ENCODE measurements at regions not wholly inside any gene's neighbourhood (a gene's known extent, or its start where the extent isn't known, plus 50 kb on each side); places are given as distances from the start of the nearest gene placed in this dataset.
A peak's percentile ranks its signal among the peaks of the same experiment; 100 is the strongest.

- no peak overlapping the region for H3K27ac Mint-ChIP-seq
- H3K9me3 Mint-ChIP-seq, result no peaks in the 10 kb centered on the region
- peaks cover 20% of the 10 kb centered on the region for H3K4me1 Mint-ChIP-seq (ENCODE audit: low read depth)
- intact Hi-C loops (cut with micrococcal nuclease), result no loop called here
- peaks cover 5% of the 10 kb centered on the region for H3K27me3 Mint-ChIP-seq
- no peaks in the 10 kb centered on the region for H3K36me3 Mint-ChIP-seq (ENCODE audit: low read depth)
- H3K4me3 Mint-ChIP-seq, result no peak overlapping the region
Measured at GRCh38 chr5:14953075-14953607, 81.6 kb upstream of the ANKH start.

- Mint-ChIP-seq H3K4me1 (ENCODE audit: low read depth) (peaks cover 6% of the 10 kb centered on the region), H3K27ac (no peak overlapping the region), H3K27me3 (peaks cover 17% of the 10 kb centered on the region), H3K4me3 (no peak overlapping the region), H3K9me3 (no peaks in the 10 kb centered on the region), H3K36me3 (ENCODE audit: low read depth) (no peaks in the 10 kb centered on the region)
- intact Hi-C loops (cut with micrococcal nuclease), result loop anchor here (10.0 kb wide), 1 partner anchor 224 kb away; no protein-coding TSS in a partner anchor
Measured at GRCh38 chr5:14948383-14948782, 76.8 kb upstream of the ANKH start.

- intact Hi-C loops (cut with micrococcal nuclease), result loop anchor here (10.0 kb wide), 1 partner anchor 222 kb away; no protein-coding TSS in a partner anchor
Measured at GRCh38 chr5:14946815-14947620, 75.4 kb upstream of the ANKH start.

GRCh38 chr5:14945450-14945849, 73.9 kb upstream of the ANKH start:
- H3K4me1 Mint-ChIP-seq (ENCODE audit: low read depth), result peaks cover 2% of the 10 kb centered on the region
- intact Hi-C loops (cut with micrococcal nuclease), result loop anchor here (10.0 kb wide), 1 partner anchor 221 kb away; no protein-coding TSS in a partner anchor
- no peak overlapping the region for H3K4me3 Mint-ChIP-seq
- no peak overlapping the region for H3K27ac Mint-ChIP-seq
- H3K36me3 Mint-ChIP-seq (ENCODE audit: low read depth), result no peaks in the 10 kb centered on the region
- H3K27me3 Mint-ChIP-seq, result peaks cover 16% of the 10 kb centered on the region
- no peaks in the 10 kb centered on the region for H3K9me3 Mint-ChIP-seq

More at GRCh38 chr5:14946815-14947620, 75.4 kb upstream of the ANKH start:
- Mint-ChIP-seq H3K4me3 (no peak overlapping the region), H3K27me3 (peaks cover 15% of the 10 kb centered on the region), H3K4me1 (ENCODE audit: low read depth) (peaks cover 6% of the 10 kb centered on the region), H3K36me3 (ENCODE audit: low read depth) (no peaks in the 10 kb centered on the region), H3K27ac (no peak overlapping the region), H3K9me3 (no peaks in the 10 kb centered on the region)

GRCh38 chr5:14944996-14945395, 73.4 kb upstream of the ANKH start:
- H3K4me1 Mint-ChIP-seq (ENCODE audit: low read depth), result no peaks in the 10 kb centered on the region
- intact Hi-C loops (cut with micrococcal nuclease), result loop anchor here (10.0 kb wide), 1 partner anchor 220 kb away; no protein-coding TSS in a partner anchor

GRCh38 chr5:14944350-14944739, 72.8 kb upstream of the ANKH start:
- Mint-ChIP-seq H3K4me1 (ENCODE audit: low read depth) (no peaks in the 10 kb centered on the region), H3K27ac (no peak overlapping the region), H3K9me3 (no peaks in the 10 kb centered on the region), H3K27me3 (peaks cover 16% of the 10 kb centered on the region), H3K36me3 (ENCODE audit: low read depth) (no peaks in the 10 kb centered on the region), H3K4me3 (no peak overlapping the region)
- intact Hi-C loops (cut with micrococcal nuclease), result loop anchor here (10.0 kb wide), 1 partner anchor 220 kb away; no protein-coding TSS in a partner anchor

More at GRCh38 chr5:14944996-14945395, 73.4 kb upstream of the ANKH start:
- no peaks in the 10 kb centered on the region for H3K9me3 Mint-ChIP-seq
- no peaks in the 10 kb centered on the region for H3K36me3 Mint-ChIP-seq (ENCODE audit: low read depth)
- H3K27ac Mint-ChIP-seq, result no peak overlapping the region
- H3K4me3 Mint-ChIP-seq, result no peak overlapping the region
- H3K27me3 Mint-ChIP-seq, result peaks cover 16% of the 10 kb centered on the region

GRCh38 chr5:14942212-14942611, 70.6 kb upstream of the ANKH start:
- no peak overlapping the region for H3K27ac Mint-ChIP-seq
- H3K4me3 Mint-ChIP-seq, result no peak overlapping the region
- peaks cover 4% of the 10 kb centered on the region for H3K4me1 Mint-ChIP-seq (ENCODE audit: low read depth)
- no peaks in the 10 kb centered on the region for H3K36me3 Mint-ChIP-seq (ENCODE audit: low read depth)
- peaks cover 17% of the 10 kb centered on the region for H3K27me3 Mint-ChIP-seq
- intact Hi-C loops (cut with micrococcal nuclease), result loop anchor here (10.0 kb wide), 1 partner anchor 217 kb away; no protein-coding TSS in a partner anchor
- H3K9me3 Mint-ChIP-seq, result no peaks in the 10 kb centered on the region

- Mint-ChIP-seq H3K27me3 (peaks cover 4% of the 10 kb centered on the region), H3K4me1 (ENCODE audit: low read depth) (peaks cover 29% of the 10 kb centered on the region), H3K9me3 (no peaks in the 10 kb centered on the region), H3K27ac (peak overlapping the region; percentile 77), H3K36me3 (ENCODE audit: low read depth) (no peaks in the 10 kb centered on the region), H3K4me3 (no peak overlapping the region)
- intact Hi-C loops (cut with micrococcal nuclease), result loop anchor here (5.0 kb wide), 1 partner anchor 65 kb away; the partner anchor contains the start of gene ANKH
Measured at GRCh38 chr5:14937254-14937653, 65.7 kb upstream of the ANKH start.

- Mint-ChIP-seq H3K4me3 (no peak overlapping the region), H3K27me3 (peaks cover 4% of the 10 kb centered on the region), H3K9me3 (no peaks in the 10 kb centered on the region), H3K27ac (peak overlapping the region; percentile 77), H3K36me3 (ENCODE audit: low read depth) (no peaks in the 10 kb centered on the region), H3K4me1 (ENCODE audit: low read depth) (peaks cover 29% of the 10 kb centered on the region)
- intact Hi-C loops (cut with micrococcal nuclease), result loop anchor here (5.0 kb wide), 1 partner anchor 64 kb away; the partner anchor contains the start of gene ANKH
Measured at GRCh38 chr5:14936588-14936987, 65.0 kb upstream of the ANKH start.

- H3K4me1 Mint-ChIP-seq (ENCODE audit: low read depth), result peaks cover 29% of the 10 kb centered on the region
- H3K4me3 Mint-ChIP-seq, result no peak overlapping the region
- H3K27me3 Mint-ChIP-seq, result peaks cover 2% of the 10 kb centered on the region
- no peaks in the 10 kb centered on the region for H3K9me3 Mint-ChIP-seq
- H3K36me3 Mint-ChIP-seq (ENCODE audit: low read depth), result no peaks in the 10 kb centered on the region
- peak overlapping the region; percentile 79 for H3K27ac Mint-ChIP-seq
- intact Hi-C loops (cut with micrococcal nuclease), result loop anchor here (5.0 kb wide), 1 partner anchor 63 kb away; the partner anchor contains the start of gene ANKH
Measured at GRCh38 chr5:14935341-14935740, 63.8 kb upstream of the ANKH start.

GRCh38 chr5:14932902-14933469, 61.4 kb upstream of the ANKH start:
- H3K27me3 Mint-ChIP-seq, result no peaks in the 10 kb centered on the region
- intact Hi-C loops (cut with micrococcal nuclease), result no loop called here
- no peaks in the 10 kb centered on the region for H3K36me3 Mint-ChIP-seq (ENCODE audit: low read depth)
- no peak overlapping the region for H3K4me3 Mint-ChIP-seq
- peak overlapping the region; percentile 11 for H3K27ac Mint-ChIP-seq
- no peaks in the 10 kb centered on the region for H3K9me3 Mint-ChIP-seq
- H3K4me1 Mint-ChIP-seq (ENCODE audit: low read depth), result peaks cover 29% of the 10 kb centered on the region

- intact Hi-C loops (cut with micrococcal nuclease), result no loop called here
- H3K27me3 Mint-ChIP-seq, result peaks cover 4% of the 10 kb centered on the region
Measured at GRCh38 chr5:14930486-14930885, 58.9 kb upstream of the ANKH start.

GRCh38 chr5:14929293-14930065, 57.9 kb upstream of the ANKH start:
- H3K27me3 Mint-ChIP-seq, result peaks cover 5% of the 10 kb centered on the region
- H3K9me3 Mint-ChIP-seq, result no peaks in the 10 kb centered on the region
- H3K4me3 Mint-ChIP-seq, result no peak overlapping the region
- peaks cover 12% of the 10 kb centered on the region for H3K4me1 Mint-ChIP-seq (ENCODE audit: low read depth)
- intact Hi-C loops (cut with micrococcal nuclease), result no loop called here
- H3K36me3 Mint-ChIP-seq (ENCODE audit: low read depth), result no peaks in the 10 kb centered on the region
- H3K27ac Mint-ChIP-seq, result no peak overlapping the region

More at GRCh38 chr5:14930486-14930885, 58.9 kb upstream of the ANKH start:
- Mint-ChIP-seq H3K36me3 (ENCODE audit: low read depth) (no peaks in the 10 kb centered on the region), H3K9me3 (no peaks in the 10 kb centered on the region), H3K4me3 (no peak overlapping the region), H3K27ac (no peak overlapping the region), H3K4me1 (ENCODE audit: low read depth) (peaks cover 20% of the 10 kb centered on the region)
